Prostate gland (tissue), 2 donors: ENCODE measurements at regions not wholly inside any gene's neighbourhood (a gene's known extent, or its start where the extent isn't known, plus 50 kb on each side); places are given as distances from the start of the nearest gene placed in this dataset.

Source experiments
- POLR2AphosphoS5 ChIP-seq: sonication (generic); formaldehyde crosslinking; IDR thresholded peaks from one replicate; pipeline ENCODE4 v1.6.1; 2017; ENCODE audit warnings: antibody characterized with exemption
- TF ChIP-seq, protein P1 (sequence below), 4 experiments: fragments of 200-600 bp in 2 of 4; fragments of 450-650 bp in 2 of 4; sonication (generic) in 2 of 4; IDR thresholded peaks; 1 replicate in 3 of 4; 2 replicates in 1 of 4; pipeline ENCODE4 v1.5.1; 2016 to 2019; ENCODE audit warnings: antibody characterized with exemption in 4 of 4, mild to moderate bottlenecking in 2 of 4, moderate library complexity in 2 of 4

DNA sequence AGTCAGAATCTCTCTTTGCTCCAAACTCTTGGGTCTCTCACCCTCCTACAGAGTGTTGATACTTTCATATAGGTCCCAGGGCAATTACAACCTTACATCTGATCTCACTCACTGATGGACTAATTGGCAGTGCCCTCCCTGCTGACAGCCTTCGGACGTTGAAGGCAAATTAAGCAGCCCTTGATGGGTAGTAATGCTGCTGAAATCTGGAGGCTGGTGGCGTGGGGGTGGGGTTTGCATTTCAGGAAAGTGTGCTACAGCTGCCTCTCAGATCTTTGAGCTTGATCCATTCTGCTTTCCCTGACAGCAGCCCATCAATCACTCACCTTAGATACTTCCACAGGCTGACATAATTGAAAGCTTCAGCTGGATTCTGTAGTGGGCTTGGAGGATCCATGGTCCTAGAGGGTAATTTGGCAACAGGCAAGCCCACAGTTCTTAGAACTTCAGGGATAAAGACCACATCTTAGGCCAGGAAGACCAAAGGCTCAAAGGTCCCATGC, 349.1 kb upstream of the PODXL start:
- TF ChIP-seq, protein P1, sequence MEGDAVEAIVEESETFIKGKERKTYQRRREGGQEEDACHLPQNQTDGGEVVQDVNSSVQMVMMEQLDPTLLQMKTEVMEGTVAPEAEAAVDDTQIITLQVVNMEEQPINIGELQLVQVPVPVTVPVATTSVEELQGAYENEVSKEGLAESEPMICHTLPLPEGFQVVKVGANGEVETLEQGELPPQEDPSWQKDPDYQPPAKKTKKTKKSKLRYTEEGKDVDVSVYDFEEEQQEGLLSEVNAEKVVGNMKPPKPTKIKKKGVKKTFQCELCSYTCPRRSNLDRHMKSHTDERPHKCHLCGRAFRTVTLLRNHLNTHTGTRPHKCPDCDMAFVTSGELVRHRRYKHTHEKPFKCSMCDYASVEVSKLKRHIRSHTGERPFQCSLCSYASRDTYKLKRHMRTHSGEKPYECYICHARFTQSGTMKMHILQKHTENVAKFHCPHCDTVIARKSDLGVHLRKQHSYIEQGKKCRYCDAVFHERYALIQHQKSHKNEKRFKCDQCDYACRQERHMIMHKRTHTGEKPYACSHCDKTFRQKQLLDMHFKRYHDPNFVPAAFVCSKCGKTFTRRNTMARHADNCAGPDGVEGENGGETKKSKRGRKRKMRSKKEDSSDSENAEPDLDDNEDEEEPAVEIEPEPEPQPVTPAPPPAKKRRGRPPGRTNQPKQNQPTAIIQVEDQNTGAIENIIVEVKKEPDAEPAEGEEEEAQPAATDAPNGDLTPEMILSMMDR (IDR thresholded peaks at IDR 0.05) = no peak
- TF ChIP-seq POLR2AphosphoS5 = no peak
